Amniotic stem cell (primary cell): ENCODE measurements at regions not wholly inside any gene's neighbourhood (a gene's known extent, or its start where the extent isn't known, plus 50 kb on each side); places are given as distances from the start of the nearest gene placed in this dataset.
"Not testable (repeated sequence)": the region's sequence is repeated elsewhere in the genome, so short reads cannot be mapped to it uniquely, and the experiment has no call there.

Experiments used
- DNase-seq: peaks from one replicate; lab custom pipeline; 2025; lab: John Stamatoyannopoulos, UW

DNA sequence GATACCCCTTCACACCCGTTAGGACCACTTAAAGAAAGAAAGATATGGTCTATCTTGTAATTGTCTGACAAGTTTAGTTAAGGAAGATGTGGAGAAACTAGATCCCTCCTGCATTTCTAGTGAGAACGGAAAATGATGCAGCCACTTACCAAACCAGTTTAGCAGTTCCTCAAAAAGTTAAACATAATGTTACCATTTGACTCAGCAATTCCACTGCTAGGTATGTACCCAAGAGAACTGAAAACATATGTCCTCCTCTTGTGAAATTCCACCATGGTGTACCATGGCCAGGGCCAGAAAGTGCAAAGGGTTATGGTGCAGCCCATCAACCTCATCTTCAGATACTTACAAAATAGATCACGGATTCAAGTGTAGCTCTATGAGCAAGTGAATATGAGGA, 79.0 kb upstream of the ID2 start:
- DNase-seq: no peak

DNA sequence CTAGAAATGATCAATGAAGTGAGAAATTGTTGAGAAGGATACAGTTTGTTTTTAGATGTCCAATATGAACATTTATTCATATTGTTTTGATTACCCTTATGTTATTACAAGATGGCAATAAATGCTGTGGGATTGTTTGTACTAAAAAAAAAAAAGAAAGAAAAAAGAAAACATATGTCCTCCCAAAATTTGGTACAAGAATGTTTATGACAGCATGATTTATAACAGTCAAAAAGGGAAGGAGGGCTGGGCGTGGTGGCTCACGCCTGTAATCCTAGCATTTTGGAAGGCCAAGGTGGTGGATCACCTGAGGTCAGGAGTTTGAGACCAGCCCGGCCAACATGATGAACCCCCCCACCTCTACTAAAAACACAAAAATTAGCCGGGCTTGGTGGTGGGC, 78.5 kb upstream of the ID2 start:
- not testable (repeated sequence) for DNase-seq

DNA sequence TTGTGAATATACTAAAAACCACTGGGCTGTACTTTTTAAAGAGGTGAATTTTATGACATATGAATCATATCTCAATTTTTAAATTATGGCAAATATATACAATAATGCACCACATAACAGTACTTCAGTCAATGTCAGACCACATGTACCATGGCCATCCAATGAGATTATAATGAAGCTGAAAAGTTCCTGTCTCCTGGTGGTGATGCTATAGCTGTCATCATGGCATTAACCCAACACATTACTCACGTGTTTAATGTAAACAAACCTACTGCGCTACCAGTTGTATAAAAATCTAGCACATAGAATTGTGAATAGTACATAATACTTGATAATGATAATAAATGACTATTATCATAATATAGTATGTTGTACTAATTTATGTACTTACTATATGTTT, 77.6 kb upstream of the ID2 start:
- DNase-seq: no peak

DNA sequence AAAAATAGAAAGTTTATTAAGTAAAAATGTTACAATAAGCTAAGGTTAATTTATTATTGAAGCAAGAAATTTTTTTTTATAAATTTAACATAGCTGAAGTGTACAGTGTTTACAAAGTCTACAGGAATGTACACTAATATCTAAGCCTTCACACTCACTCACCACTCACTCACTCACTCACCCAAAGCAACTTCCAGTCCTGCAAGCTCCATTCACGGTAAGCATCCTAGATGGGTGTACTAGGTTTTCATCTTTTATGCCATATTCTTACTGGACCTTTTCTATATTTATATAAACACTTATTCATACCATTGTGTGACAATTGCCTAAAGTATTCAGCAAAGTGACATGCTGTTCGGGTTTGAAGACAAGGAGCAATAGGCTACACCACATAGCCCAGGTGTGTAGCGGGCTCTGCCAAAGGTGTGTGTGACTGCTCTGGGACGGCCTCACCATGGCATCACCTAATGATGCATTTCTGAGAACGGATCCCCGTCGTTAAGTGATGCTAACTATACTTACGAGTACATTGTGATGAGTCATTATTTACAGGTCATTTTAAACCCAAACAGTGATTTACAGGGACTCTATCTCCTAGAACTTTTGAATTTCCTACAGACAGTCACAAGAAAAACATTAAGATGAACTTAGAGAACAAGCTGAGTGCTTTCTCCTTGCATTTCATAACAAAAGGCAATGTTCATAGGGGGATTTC, 76.3 kb upstream of the ID2 start:
- no peak for DNase-seq

DNA sequence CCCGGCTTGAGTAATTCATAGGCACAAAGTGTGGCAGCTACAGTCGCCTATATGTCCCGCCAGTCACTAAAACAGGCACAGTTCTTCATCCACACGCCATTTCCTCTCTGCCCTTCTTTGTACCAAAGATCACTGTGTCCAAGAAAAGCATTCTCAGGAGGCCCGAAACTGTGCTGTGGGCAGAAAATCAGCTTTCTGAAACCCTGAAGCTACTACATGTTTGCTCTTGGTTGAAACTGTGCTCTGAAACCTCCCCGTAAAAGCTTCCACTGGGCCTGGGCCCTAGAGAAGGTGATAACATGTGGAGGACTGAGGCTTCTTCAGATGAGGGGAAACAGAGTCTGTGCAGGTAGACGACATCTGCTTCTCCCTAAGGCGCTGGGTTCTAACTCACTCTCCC, 75.6 kb upstream of the ID2 start:
- no peak for DNase-seq

- no peak for DNase-seq
Measured at GRCh38 chr2:8606649-8607550, 75.0 kb upstream of the ID2 start.

GRCh38 chr2:8607606-8608005, 74.2 kb upstream of the ID2 start:
- DNase-seq: peak; percentile 80

GRCh38 chr2:8608411-8608954, 73.4 kb upstream of the ID2 start:
- no peak for DNase-seq

DNA sequence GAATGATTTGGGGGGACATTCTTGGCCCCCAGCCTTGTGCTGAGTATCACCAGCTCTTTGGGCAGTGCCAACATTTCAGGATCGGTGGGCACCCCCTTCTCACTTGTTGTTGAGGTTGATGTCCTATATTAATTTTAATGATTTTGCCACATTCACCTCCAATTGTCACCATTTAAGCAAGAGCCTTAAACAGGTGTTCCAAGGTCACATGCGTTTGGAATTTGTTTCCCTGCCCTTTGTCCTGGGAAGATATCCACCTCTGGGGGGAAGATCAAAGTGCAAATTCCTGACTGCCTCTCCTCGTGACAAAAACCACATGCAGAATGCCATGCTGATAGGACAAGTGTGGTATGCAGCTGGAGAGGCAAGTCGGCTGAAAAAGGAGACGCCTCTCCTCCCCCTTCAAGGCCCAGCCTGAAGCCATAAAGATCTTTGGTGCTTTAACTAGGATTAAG, 72.5 kb upstream of the ID2 start:
- DNase-seq: no peak

DNA sequence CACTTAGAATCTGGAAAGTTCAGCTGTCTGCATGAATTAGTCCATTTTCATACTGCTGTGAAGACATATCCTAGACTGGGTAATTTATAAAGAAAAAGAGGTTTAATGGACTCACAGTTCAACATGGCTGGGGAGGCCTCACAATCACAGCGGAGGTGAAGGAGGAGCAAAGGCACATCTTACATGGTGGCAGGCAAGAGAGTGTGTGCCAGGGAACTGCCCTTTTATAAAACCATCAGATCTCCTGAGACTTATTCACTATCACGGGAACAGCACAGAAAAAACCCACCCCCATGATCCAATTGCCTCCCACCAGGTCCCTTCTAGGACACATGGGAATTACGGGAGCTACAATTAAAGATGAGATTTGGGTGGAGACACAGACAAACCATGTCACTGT, 71.1 kb upstream of the ID2 start:
- not testable (repeated sequence) for DNase-seq

GRCh38 chr2:8611246-8611645, 70.6 kb upstream of the ID2 start:
- no peak for DNase-seq

- no peak for DNase-seq
Measured at GRCh38 chr2:8611700-8612099, 70.2 kb upstream of the ID2 start.

- no peak for DNase-seq
Measured at GRCh38 chr2:8612734-8613179, 69.1 kb upstream of the ID2 start.

DNA sequence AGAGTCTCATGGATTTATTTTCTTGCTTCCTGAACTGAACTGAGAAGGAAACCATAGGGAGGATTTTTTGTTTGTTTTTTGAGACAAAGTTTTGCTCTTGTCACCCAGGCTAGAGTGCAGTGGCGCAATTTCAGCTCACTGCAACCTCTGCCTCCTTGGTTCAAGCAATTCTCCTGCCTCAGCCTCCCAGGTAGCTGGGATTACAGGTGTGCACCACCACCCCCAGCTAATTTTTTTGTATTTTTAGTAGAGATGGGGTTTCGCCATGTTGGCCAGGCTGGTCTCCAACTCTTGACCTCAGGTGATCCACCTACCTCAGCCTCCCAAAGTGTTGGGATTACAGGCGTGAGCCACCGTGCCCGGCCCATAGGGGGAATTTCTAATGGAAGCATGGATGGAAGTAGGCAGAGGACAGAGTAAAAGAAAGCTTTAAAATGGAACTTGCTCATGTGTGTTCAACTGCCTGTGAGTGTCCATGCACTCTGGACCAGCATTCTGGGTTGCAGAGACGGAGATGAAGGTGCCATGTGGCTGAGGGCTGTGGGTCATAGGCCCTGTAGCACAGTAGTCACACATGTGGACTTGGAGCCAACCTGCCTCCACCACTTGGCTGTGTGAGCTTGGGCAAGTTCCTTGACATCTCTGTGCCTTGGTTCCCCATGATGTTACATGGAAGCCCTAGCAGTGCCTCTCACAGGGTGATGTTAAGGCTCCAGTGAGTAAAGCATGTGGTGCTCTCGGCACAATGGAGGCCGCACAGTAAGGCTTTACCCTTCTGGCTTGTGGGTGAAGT, 68.5 kb upstream of the ID2 start:
- not testable (repeated sequence) for DNase-seq

- no peak for DNase-seq
Measured at GRCh38 chr2:8614646-8615045, 67.2 kb upstream of the ID2 start.

- no peak for DNase-seq
Measured at GRCh38 chr2:8615252-8615575, 66.6 kb upstream of the ID2 start.

DNA sequence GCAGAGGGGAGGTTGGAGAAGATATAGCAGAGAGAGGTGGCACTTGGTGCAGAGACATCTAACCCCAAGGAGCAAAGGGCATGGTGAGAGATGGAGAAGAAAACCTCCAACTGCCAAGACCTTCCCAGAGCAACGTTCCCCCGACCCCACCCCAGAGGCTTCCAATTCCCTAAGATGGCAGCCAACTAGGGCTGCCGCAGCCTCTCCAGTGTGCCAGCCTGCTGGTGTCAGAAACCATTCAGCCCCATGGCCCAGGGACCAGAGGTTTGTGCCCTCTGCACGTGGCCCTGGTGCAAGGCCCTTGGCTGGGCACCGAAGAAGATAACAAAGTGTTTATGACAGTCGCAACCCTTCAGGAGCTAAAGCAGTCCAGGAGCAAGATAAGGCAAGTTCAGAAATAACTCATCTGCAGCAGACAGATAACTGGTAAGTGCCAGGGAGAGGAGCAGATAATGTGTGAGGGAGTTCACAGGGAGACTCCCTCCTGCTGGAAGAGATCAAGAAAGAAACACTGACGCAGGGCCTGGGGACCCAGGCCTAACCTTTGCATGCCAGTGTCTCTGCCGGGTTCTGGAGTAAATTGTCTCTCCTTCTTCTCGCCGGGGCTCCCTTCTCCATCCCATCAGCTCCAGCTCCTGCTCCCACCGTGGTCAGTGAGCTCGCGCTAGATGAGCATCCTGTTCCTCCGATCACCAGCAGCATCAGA, 66.1 kb upstream of the ID2 start:
- DNase-seq: no peak

DNA sequence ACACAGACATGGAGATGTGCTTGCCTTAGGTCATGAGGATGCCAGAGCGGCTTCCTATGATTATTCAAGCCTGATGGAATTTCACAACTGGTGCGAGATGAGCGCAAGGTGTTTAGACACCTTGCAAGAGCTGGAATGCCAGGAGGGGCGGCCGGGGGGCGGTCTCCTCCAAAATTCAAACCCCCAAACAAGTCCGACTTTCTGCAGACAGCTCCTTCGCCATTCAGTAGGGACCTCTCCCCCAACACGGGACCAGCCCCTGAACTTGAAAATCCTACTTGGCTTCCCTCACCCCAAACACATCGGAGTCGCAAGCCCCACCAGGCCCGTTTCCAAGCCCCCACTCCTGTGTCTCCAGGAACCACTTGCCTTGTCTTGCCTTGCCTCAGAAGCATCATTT, 64.8 kb upstream of the ID2 start:
- DNase-seq: no peak

- DNase-seq: no peak
Measured at GRCh38 chr2:8617590-8617989, 64.3 kb upstream of the ID2 start.

DNA sequence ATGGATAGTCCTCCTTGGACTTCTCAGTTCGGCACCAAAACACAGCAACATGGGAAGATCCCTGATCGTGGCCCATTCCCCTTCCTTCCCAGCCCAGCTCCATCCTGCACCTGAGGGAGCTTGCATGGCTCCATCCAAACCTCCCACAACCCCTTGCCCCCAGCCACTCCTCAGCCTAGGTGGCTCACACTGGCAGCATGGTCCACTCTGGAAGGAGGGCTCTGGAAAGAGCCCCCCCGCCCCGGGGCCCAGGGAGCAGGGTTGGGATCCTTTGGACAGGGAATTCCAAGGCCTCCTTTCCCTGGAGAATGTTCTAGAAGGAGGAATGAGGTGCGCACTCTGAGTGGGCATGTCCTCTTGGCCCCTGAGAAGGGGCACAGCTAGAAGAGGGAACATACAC, 62.8 kb upstream of the ID2 start:
- DNase-seq: no peak

DNA sequence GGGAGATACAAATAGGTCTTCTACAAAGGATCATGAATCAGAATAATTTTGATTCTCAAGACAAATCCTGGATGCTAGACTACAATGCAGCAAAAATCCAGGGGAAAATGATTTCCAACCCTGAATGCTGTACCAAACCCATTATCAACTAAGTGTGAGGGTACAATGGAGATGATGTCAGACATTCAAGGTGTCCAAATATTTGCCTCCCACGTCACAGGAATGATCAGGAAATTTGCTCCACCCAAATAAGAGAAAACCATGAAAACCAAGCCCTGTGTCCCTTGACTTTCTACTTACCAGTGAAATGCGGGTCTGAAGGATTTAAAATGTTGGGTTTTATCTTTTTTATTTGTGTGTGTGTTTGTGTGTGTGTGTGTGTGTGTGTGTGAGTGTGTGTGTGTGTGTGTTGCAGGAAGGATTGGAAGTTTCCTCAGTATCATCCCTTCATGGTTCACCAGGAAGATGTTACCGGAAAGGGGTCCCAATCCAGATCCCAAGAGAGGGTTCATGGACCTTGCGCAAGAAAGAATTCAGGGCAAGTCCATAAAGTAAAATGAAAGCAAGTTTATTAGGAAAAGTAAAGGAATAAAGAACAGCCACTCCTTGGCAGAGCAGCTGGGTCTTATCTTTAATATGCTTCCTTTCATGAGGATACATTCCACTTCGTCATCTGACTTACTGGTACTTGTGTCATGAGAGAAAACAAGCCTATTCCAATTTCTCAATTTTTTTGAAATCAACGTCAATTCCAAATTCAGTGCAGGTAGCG, 61.1 kb upstream of the ID2 start:
- DNase-seq: no peak
